Skin of body (tissue), 1 donor: ENCODE measurements at regions not wholly inside any gene's neighbourhood (a gene's known extent, or its start where the extent isn't known, plus 50 kb on each side); places are given as distances from the start of the nearest gene placed in this dataset.
"Not testable (repeated sequence)": the region's sequence is repeated elsewhere in the genome, so short reads cannot be mapped to it uniquely, and the experiment has no call there.

Source experiments
- DNase-seq: peaks from one replicate; lab custom pipeline; 2025; lab: John Stamatoyannopoulos, UW

DNA sequence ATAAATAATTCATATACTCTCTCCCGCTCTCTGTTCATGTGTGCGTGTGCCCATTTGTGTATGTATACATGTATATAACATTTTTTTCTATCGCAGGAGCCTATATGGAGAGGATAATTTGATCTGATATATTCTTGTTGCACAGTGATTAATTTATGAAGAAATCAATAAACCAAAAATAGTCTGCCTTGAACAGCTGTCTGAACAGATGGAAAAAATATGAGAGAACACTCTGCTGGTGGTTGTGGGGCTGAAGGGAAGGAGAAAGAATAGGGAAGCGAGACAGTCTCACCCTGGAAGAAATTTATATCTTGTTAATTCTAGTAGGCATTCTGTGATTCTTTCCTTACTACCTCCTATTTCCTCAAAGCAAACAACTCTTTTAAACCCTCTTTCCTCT is 96.6 kb upstream of the B3GAT2 start:
- DNase-seq, result no peak

- DNase-seq, result no peak
These were observed 99.8 kb upstream of the B3GAT2 start for GRCh38 chr6:71056656-71057055.

GRCh38 chr6:71066153-71066552 is 109.3 kb upstream of the B3GAT2 start:
- DNase-seq, result no peak

GRCh38 chr6:71067816-71068215 is 111.0 kb upstream of the B3GAT2 start:
- no peak for DNase-seq

DNA sequence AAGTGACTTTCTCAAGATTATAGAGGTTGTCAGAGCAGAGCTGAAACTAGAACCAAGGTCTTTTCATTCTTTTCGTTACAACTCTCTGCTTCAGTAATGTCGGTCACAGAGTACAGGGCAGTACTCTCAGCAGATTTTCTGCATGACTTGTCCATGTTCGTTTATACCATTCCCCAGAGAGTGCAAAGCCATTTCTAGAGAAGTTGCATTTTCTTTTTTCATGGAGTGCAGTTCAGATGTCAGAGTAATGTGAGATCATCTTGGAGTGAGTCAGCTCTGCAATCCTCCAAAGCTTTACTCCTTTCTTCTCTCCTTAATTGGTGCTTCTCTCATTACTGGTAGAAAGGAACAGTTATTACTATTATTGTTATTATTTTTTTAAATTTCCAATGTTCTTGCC is 115.6 kb upstream of the B3GAT2 start:
- no peak for DNase-seq

- no peak for DNase-seq
These were observed 120.8 kb upstream of the B3GAT2 start for GRCh38 chr6:71077655-71078054.

DNA sequence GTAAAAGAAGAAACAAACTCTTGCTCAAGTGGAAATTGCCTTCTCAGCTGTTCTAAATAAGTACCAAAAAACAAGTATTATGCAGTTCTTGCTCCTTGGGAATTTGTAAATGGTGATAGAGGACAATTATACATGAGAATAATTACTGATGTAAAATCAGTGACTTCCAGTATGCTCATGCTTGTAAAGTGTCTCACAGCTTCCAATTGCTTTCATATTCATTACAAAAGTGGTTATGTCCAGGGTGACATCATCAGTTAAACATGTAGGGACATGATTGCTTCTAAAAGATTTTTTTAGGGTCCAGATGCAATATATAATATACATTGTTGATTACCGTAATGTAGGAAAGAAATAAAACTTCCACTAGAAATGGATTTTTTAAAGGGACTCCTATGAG is 122.8 kb upstream of the B3GAT2 start:
- no peak for DNase-seq

DNA sequence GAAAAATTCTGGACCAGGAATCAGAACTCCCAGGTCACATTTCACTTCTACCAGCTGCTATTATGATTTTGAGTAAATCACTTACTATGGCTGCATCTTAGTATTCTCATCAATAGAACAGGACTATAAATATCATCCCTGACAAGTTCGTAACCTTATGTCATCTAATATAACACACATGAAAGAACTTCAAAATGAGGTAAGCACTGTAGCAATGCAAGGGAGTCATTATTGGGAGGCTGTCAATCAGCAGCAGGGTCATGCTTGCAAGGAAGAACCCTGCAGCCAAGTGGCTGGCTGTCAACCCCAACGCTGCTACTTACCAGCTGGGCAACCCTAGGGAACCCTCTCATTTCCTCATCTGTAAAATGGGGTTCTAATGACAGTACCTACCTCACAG is 123.3 kb upstream of the B3GAT2 start:
- no peak for DNase-seq

DNA sequence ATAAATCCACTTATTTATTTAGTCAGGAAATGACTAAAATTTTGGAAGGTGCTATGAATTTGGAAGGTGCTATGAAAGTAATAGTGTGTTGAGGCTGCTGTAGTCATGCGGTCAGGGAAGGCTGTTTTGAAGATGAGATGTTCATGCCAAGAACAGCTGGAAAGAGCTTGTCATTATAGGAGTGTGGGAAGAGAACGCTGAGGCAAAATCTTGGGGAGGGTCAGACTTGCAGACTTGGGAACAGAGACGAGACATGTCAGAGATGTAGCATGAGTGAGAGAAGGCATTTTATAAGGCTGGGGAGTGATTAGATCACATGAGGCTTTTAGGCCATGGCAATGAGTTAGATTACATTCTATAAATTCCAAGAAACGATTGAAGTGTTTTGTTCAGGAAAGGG is 124.0 kb upstream of the B3GAT2 start:
- peak; percentile 3 for DNase-seq

DNA sequence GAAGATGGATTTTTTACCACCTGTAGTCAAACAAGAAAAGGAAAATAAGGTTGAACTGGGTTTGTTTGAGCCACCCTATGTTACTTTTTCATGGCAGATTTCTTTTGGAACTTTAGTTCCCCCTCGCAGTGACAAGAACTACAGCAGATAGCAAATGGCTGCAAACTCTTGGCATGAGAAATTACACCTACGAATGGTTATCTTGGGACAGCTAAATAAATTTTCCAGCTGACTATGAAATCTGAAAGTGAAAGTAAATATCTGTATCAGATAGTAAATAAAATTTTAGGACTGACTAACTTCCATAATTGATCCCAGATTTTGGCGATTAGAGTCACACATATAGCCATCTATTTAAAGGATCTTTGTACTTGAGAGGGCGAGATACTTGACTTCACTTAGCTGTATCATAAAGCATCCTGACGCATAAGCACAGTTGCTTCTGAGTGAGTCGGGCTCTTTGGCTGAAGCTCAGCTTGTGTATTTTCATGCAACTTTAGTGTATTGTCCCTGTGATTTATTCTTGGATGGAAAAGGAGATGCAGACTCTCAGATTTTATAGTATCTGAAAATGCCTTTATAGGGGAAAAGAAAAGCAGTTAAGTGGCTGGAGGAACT is 125.3 kb upstream of the B3GAT2 start:
- peak; percentile 67 for DNase-seq

DNA sequence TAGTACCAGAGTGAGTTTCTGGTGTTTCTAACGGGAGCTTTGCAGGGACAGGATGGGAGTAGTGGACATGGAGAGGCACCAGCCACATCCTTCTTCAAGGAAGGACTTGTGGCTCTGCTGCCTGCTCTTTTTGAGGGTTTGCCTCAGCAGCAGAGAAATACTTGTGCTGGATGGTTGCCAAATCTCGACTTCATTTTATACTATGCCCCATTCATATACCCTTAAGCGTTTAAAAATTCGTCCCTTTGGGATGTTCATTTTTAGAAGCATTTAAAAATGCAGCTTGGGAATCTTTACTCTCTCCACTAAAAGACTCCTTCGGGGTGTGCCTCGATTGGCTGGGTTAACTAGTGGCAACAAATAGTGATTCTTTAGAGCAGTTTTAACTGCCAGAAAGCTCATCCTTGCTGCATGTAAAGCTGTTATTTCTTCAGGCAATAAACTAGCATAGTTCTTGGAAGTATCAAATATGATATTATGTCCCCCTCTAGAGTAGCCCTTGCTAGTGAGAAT is 126.5 kb upstream of the B3GAT2 start:
- peak; percentile 10 for DNase-seq

- peak; percentile 7 for DNase-seq
These were observed 131.3 kb upstream of the B3GAT2 start for GRCh38 chr6:71088166-71088565.

- no peak for DNase-seq
These were observed 133.4 kb upstream of the B3GAT2 start for GRCh38 chr6:71090217-71090616.

DNA sequence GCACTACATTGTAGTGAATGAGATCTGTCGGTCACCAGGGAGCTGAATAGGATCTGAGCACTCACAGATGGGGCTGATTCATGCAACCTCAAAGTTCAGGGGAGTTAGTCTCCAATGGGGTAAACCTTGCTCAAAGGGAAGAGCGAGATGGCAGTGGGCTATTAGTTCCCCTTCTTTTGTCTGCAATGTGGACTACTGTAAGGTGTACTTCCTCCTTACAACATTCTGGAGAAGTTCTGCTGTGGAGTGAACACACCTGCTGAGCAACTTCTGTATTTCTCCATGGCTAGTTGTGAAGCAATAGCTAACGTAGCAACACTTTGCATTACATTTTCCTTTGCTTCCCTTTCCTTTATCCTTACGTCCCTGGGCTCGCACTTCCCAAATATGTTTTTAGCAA is 134.3 kb upstream of the B3GAT2 start:
- no peak for DNase-seq

DNA sequence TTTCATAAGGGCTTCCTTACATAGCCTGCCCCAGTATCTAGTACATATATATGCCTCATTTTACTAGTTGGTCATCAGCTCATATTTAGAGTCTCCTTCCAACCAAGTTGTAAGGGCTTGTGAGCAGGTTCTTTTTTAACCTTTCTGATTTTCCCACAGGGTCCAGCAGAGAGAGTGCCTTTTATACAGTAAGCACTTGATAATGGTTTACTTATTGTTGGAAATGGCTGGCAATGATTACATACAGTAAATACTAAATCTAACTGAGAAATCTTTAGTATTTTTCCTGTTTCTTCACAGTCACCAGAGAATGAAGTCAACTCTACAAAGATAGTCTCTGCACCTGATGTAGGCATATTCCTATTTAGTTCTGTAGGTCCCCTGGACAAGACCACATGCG is 135.1 kb upstream of the B3GAT2 start:
- no peak for DNase-seq

- DNase-seq, result not testable (repeated sequence)
These were observed 140.4 kb upstream of the B3GAT2 start for GRCh38 chr6:71097264-71097663.

DNA sequence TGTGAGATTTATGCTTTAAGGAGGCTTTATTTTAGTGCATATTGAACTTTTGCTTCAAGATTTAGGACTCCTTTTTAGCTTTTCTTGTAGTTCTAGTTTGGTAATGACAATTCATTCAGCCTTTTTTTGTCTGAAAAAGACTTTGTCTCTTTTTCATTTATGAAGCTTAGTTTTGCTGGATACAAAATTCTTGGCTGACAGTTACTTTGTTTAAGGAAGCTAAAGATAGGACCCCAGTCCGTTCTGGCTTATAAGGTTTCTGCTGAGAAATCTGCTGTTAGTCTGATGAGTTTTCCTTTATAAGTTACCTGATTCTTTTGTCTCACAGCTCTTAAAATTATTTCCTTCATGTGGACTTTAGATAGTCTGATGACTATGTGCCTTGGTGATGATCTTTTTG is 142.8 kb upstream of the B3GAT2 start:
- DNase-seq, result no peak

DNA sequence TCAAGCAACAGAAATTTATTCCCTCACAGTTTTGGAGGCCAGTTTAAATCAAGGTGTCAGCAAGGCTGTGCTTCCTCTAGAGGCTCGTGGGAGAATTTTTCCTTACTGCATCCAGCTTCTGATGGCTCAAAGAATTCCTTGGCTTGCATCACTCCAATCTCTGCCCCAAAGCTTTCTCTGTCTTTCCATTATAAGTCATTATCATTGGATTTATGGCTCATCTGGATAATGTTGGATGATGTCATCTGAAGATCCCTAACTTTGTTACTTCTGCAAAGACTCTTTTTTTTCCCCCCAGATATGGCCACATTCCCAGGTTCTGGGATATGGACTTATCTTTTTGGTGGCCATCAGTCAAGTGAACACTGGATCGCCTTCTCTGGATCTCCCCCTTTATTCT is 146.3 kb upstream of the B3GAT2 start:
- DNase-seq, result peak; percentile 15

- DNase-seq, result no peak
These were observed 146.8 kb upstream of the B3GAT2 start for GRCh38 chr6:71103641-71104040.

DNA sequence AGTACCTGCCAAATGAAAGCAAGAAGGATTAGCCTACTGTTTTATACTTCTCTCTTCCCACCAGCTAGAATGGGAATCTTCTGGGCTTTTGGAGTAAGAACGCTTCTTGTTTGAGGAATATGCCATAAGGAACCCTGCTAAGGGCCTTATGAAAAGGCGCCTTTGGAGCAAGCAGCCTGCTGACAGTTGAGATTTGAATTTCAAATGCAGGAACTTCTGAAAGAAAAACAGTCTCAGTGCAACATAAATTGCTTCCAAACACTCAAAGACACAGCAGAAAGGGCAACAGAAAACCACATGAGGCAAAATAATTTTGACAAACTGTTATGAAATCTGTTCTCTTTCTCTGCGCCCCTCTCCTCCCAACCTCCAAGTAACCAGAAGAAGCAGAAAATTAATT is 149.4 kb upstream of the B3GAT2 start:
- DNase-seq, result no peak

DNA sequence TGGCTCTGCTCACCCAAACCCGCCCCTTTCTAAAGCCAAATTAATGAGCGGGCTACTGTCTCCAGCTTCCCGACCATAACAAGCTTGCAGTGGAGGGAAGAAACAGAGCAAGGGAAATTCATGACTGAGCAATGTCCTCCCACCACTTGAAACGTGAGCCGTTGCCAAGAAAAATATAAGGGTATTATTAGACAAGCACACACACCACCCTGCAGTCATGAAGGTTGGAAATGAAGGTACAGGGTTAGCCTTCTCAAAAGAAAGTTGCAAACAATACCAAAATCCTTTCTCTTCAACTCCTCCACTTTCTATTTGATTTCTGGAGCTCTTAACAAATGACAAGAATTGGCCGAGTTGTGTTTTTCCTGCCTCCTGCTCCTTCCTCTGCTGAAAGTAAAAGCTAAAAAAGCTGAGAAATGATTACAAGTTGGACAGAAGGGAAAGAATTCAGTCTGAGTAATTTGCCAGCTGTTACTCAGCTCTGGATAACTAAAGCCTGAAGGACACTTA is 151.1 kb upstream of the B3GAT2 start:
- peak; percentile 32 for DNase-seq

DNA sequence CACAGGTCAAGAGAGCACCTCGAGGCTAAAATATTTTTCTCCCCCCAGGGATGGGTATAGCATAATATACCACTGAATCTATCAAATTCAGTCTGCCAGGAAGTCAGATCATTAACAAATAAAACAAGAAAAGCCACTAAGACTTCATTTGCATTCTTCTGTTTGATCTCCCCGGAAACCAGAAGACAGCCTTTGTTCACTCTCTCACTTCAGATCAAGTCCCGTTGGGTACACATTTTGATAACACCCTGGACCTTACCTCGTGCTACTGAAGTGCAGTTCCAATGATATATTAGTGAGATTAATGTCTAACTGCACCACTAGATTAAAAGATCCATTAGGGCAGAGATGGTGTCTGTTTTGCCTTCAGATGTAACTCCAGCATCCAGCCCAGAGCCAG is 157.7 kb upstream of the B3GAT2 start:
- DNase-seq, result no peak

- DNase-seq, result no peak
These were observed 158.1 kb upstream of the B3GAT2 start for GRCh38 chr6:71114986-71115385.

GRCh38 chr6:71119560-71119959 is 162.7 kb upstream of the B3GAT2 start:
- no peak for DNase-seq
